CD4-positive, alpha-beta T cell (primary cell): ENCODE measurements at regions not wholly inside any gene's neighbourhood (a gene's known extent, or its start where the extent isn't known, plus 50 kb on each side); places are given as distances from the start of the nearest gene placed in this dataset.
"Not testable (repeated sequence)": the region's sequence is repeated elsewhere in the genome, so short reads cannot be mapped to it uniquely, and the experiment has no call there.

Experiments
- ATAC-seq: fragments of 200-7000 bp; cut with Tn5 transposase; one replicate; pipeline ENCODE4 v1.10.0; 2022; ENCODE audit warnings: mild to moderate bottlenecking; ENCODE audit not compliant: poor library complexity
- CTCF ChIA-PET: fragments of 350-600 bp; sonication (Branson Sonifier 250); formaldehyde crosslinking; loops from one replicate; lab custom pipeline; 2021; ENCODE audit warnings: antibody characterized with exemption, inconsistent platforms; lab: Charles Lee
- POLR2A ChIA-PET: fragments of 350-600 bp; sonication (Branson Sonifier 250); formaldehyde crosslinking; loops from one replicate; lab custom pipeline; 2021; ENCODE audit warnings: antibody characterized with exemption, inconsistent platforms; lab: Charles Lee
- DNase-seq, 14 experiments: peaks; one replicate each; pipeline ENCODE4 v3.0.0-alpha.2; 2013 to 2020; ENCODE audit warnings: mixed read lengths in 2 of 14
- H3K27ac ChIP-seq, 2 donors: one replicate each; pipeline versions ENCODE4 v1.5.1 to v1.7.0; 2013; ENCODE audit warnings: low read length in 2 of 2, low read depth in 1 of 2, mild to moderate bottlenecking in 1 of 2
- H3K27me3 ChIP-seq, 2 experiments: 1 replicate in 1 of 2; 2 replicates in 1 of 2; pipeline versions ENCODE4 v1.6.1 to v1.7.0; 2013; ENCODE audit warnings: low read length in 2 of 2, control low read depth in 1 of 2, mild to moderate bottlenecking in 1 of 2, moderate library complexity in 1 of 2; ENCODE audit not compliant: insufficient read depth in 2 of 2, control insufficient read depth in 1 of 2
- H3K36me3 ChIP-seq: one replicate; pipeline ENCODE4 v1.6.1; 2013; ENCODE audit warnings: low read length, control low read depth; ENCODE audit not compliant: insufficient read depth
- H3K4me1 ChIP-seq: one replicate; pipeline ENCODE4 v1.6.1; 2013; ENCODE audit warnings: low read length, control low read depth; ENCODE audit not compliant: insufficient read depth
- H3K4me3 ChIP-seq: one replicate; pipeline ENCODE4 v1.5.1; 2013; ENCODE audit warnings: mild to moderate bottlenecking, low read length, moderate library complexity
- H3K9me3 ChIP-seq, 2 experiments: 1 replicate in 1 of 2; 2 replicates in 1 of 2; pipeline versions ENCODE4 v1.6.1 to v1.7.0; 2013; ENCODE audit warnings: low read length in 2 of 2, mild to moderate bottlenecking in 2 of 2, control low read depth in 1 of 2, moderate library complexity in 1 of 2; ENCODE audit not compliant: control insufficient read depth in 1 of 2, insufficient read depth in 1 of 2
- H3K27ac Mint-ChIP-seq: one replicate; pipeline ENCODE4 v1.8.0; 2020; ENCODE audit warnings: mixed read lengths
- H3K27me3 Mint-ChIP-seq: one replicate; pipeline ENCODE4 v1.8.0; 2021; ENCODE audit warnings: mixed read lengths
- H3K36me3 Mint-ChIP-seq: one replicate; pipeline ENCODE4 v1.8.0; 2021; ENCODE audit warnings: low read depth, mixed read lengths
- H3K4me1 Mint-ChIP-seq: one replicate; pipeline ENCODE4 v1.8.0; 2021; ENCODE audit warnings: low read depth, mixed read lengths
- H3K4me3 Mint-ChIP-seq: one replicate; pipeline ENCODE4 v1.8.0; 2020; ENCODE audit warnings: mild to moderate bottlenecking, mixed read lengths
- H3K9me3 Mint-ChIP-seq: one replicate; pipeline ENCODE4 v1.8.0; 2020; ENCODE audit warnings: mixed read lengths
- intact Hi-C, 2 experiments: fragments of 100-400 bp; cut with DNase I in 1 of 2; cut with micrococcal nuclease in 1 of 2; formaldehyde crosslinking; loops; one replicate each; pipeline versions ENCODE4 v1.15.1 to v1.9.0; 2023 to 2025; cut with DNase I, micrococcal nuclease
- TF ChIP-seq, protein P1 (sequence below): fragments of 200-600 bp; IDR thresholded peaks from one replicate; pipeline ENCODE4 v1.8.0; 2022; ENCODE audit warnings: antibody characterized with exemption, mild to moderate bottlenecking

DNA sequence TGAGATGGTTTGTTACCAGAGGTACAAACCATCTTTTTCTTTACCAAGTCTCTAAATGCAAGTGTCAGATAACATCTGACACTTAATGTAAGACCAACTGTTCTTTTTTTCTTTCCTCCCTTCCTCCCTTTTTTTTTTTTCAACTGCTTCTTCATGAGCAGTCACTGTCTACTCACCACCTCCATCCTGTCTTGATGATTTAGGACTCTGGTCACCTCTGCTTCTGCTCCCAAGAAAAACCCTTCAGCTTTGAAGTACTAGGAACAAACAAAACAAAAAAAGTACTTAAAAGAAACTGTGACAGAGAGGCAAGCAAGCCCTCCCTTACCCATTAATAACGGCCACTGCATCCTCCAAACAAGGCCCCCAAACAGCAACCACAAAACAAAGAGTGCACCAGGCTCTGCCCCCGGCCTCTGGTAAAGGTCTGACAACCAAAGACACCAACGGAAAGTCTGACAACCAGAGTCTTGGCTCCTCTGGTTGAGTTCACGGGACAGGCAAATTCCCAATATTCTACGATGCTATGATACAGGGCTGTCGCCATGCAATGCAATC is 141.0 kb downstream of the ARL4C start:
- Histone ChIP-seq H3K4me1 (peaks cover 15% of the 10 kb centered on the region), H3K9me3 (peaks cover 0 to 8% of the 10 kb centered on the region in 2 experiments), H3K27ac (no peak overlapping the region), H3K27me3 (no peaks in the 10 kb centered on the region), H3K4me3 (no peak overlapping the region), H3K36me3 (no peaks in the 10 kb centered on the region)
- H3K4me1 Mint-ChIP-seq, result peaks cover 44% of the 10 kb centered on the region
- H3K4me3 Mint-ChIP-seq, result no peak overlapping the region
- intact Hi-C loops, result no loop called here
- TF ChIP-seq, protein P1, sequence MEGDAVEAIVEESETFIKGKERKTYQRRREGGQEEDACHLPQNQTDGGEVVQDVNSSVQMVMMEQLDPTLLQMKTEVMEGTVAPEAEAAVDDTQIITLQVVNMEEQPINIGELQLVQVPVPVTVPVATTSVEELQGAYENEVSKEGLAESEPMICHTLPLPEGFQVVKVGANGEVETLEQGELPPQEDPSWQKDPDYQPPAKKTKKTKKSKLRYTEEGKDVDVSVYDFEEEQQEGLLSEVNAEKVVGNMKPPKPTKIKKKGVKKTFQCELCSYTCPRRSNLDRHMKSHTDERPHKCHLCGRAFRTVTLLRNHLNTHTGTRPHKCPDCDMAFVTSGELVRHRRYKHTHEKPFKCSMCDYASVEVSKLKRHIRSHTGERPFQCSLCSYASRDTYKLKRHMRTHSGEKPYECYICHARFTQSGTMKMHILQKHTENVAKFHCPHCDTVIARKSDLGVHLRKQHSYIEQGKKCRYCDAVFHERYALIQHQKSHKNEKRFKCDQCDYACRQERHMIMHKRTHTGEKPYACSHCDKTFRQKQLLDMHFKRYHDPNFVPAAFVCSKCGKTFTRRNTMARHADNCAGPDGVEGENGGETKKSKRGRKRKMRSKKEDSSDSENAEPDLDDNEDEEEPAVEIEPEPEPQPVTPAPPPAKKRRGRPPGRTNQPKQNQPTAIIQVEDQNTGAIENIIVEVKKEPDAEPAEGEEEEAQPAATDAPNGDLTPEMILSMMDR, result no peak
- H3K27ac Mint-ChIP-seq, result peak overlapping the region; percentile 5
- ATAC-seq (no peak), DNase-seq (no peak)
- POLR2A ChIA-PET, result no interaction called here
- no peaks in the 10 kb centered on the region for H3K27me3 Mint-ChIP-seq
- CTCF ChIA-PET, result no interaction called here
- peaks cover 6% of the 10 kb centered on the region for H3K9me3 Mint-ChIP-seq
- no peaks in the 10 kb centered on the region for H3K36me3 Mint-ChIP-seq

DNA sequence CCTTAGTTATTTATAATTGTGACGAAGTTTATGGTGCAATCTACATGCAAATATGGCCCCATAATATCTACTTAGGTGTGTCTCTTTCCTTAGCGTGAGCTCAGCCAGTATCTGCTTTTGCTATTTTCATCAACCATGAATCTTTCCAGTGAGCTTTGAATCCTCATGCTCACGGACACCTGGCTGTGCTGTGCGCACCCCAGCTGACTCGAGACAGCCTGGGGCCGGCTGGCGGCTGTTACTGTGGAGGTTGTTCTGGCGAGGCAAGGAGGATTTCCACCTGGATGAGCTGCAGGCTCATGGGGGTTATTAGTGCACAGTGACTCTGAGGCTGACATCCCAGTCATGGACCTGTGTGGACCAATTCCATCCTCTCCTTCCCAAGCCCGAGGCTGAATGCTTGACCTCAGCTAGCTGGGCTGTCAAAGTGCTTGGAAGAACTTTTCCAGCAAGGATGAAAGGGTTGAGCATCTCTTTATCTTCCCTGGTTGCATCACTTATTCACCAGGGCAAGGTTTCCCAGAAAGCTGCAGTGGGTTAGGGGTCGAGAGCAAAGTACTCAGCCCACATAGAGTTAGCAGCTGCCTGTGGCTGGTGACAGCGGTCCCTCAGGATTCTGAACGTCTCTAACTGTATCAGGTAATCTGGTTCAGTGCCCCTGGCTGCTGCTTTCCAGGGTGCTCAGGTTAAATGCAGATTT is 141.7 kb downstream of the ARL4C start:
- intact Hi-C loops, result no loop called here
- no peak overlapping the region for H3K27ac ChIP-seq
- CTCF ChIA-PET, result no interaction called here
- H3K4me1 Mint-ChIP-seq, result peaks cover 37% of the 10 kb centered on the region
- ATAC-seq (no peak), DNase-seq (no peak)
- H3K27me3 ChIP-seq, result no peaks in the 10 kb centered on the region
- TF ChIP-seq, protein P1, result no peak
- peaks cover 6% of the 10 kb centered on the region for H3K9me3 Mint-ChIP-seq
- no peak overlapping the region for H3K4me3 Mint-ChIP-seq
- no peaks in the 10 kb centered on the region for H3K36me3 ChIP-seq
- H3K9me3 ChIP-seq, result peaks cover 0 to 8% of the 10 kb centered on the region in 2 experiments
- POLR2A ChIA-PET, result interaction anchor here (0.6 kb wide), 1 partner anchor 97 kb away, joined by 4 read pairs; no protein-coding TSS in a partner anchor
- H3K27me3 Mint-ChIP-seq, result no peaks in the 10 kb centered on the region
- H3K4me1 ChIP-seq, result peaks cover 15% of the 10 kb centered on the region
- H3K4me3 ChIP-seq, result no peak overlapping the region
- peak overlapping the region; percentile 5 for H3K27ac Mint-ChIP-seq
- H3K36me3 Mint-ChIP-seq, result no peaks in the 10 kb centered on the region

DNA sequence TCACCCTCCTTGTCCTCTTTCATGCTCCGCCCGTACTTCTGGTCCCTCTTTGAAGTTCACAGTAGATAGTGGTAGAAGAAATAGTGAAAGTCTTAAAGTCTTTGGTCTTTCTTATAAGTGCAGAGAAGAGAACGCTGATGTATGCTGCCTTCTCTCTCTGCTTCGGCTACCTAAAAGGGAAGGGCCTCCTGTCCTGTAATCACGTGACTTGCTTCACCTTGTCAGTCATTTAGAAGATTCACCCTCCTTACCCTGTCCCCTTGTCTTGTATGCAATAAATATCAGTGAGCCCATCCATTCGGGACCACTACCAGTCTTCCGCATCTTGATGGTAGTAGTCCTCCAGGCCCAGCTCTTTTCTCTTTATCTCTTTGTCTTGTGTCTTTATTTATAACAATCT is 144.6 kb downstream of the ARL4C start:
- intact Hi-C loops, result no loop called here
- Mint-ChIP-seq H3K4me1 (peaks cover 41% of the 10 kb centered on the region), H3K27me3 (no peaks in the 10 kb centered on the region), H3K9me3 (peaks cover 5% of the 10 kb centered on the region), H3K27ac (no peak overlapping the region), H3K36me3 (no peaks in the 10 kb centered on the region), H3K4me3 (no peak overlapping the region)
- Histone ChIP-seq H3K4me1 (peaks cover 22% of the 10 kb centered on the region), H3K27me3 (no peaks in the 10 kb centered on the region), H3K36me3 (no peaks in the 10 kb centered on the region), H3K9me3 (peaks cover 0 to 8% of the 10 kb centered on the region in 2 experiments), H3K4me3 (no peak overlapping the region), H3K27ac (no peak overlapping the region)
- POLR2A ChIA-PET, result no interaction called here
- ATAC-seq (no peak), DNase-seq (no peak)
- TF ChIP-seq, protein P1, result no peak
- CTCF ChIA-PET, result no interaction called here

DNA sequence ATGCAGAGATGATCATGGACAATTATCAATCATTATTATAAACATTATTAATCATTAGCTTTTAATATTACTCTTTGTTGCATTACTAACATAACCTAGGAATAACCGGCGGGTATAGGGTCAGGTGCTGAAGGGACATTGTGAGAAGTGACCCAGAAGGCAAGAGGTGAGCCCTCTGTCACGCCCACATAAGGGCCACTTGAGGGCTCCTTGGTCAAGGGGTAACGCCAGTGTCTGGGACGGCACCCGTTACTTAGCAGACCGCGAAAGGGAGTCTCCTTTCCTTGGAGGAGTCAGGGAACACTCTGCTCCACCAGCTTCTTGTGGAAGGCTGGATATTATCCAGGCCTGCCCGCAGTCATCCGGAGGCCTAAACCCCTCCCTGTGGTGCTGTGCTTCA is 145.0 kb downstream of the ARL4C start:
- H3K9me3 Mint-ChIP-seq, H3K27me3 ChIP-seq, DNase-seq, H3K36me3 ChIP-seq, intact Hi-C loops, H3K27ac Mint-ChIP-seq, ATAC-seq, H3K9me3 ChIP-seq, POLR2A ChIA-PET, H3K4me3 ChIP-seq, H3K27ac ChIP-seq, H3K36me3 Mint-ChIP-seq, H3K27me3 Mint-ChIP-seq, H3K4me3 Mint-ChIP-seq, CTCF ChIA-PET: not testable (repeated sequence)
- peaks cover 42% of the 10 kb centered on the region for H3K4me1 Mint-ChIP-seq
- peaks cover 20% of the 10 kb centered on the region for H3K4me1 ChIP-seq
